IPS-18a (cell line): ENCODE measurements at regions not wholly inside any gene's neighbourhood (a gene's known extent, or its start where the extent isn't known, plus 50 kb on each side); places are given as distances from the start of the nearest gene placed in this dataset.

Experiments
- H3K27ac ChIP-seq: one replicate; pipeline ENCODE4 v1.5.1; 2013; ENCODE audit warnings: low read length
- H3K27me3 ChIP-seq: one replicate; pipeline ENCODE4 v1.6.1; 2013; ENCODE audit warnings: mild to moderate bottlenecking, low read length; ENCODE audit not compliant: control insufficient read depth, insufficient read depth
- H3K36me3 ChIP-seq: one replicate; pipeline ENCODE4 v1.6.1; 2013; ENCODE audit warnings: low read depth, low read length; ENCODE audit not compliant: control insufficient read depth
- H3K4me1 ChIP-seq: one replicate; pipeline ENCODE4 v1.6.1; 2013; ENCODE audit warnings: low read depth, low read length; ENCODE audit not compliant: control insufficient read depth
- H3K4me3 ChIP-seq: one replicate; pipeline ENCODE4 v1.5.1; 2013; ENCODE audit warnings: low read length
- H3K9ac ChIP-seq: one replicate; pipeline ENCODE4 v1.6.1; 2013; ENCODE audit warnings: mild to moderate bottlenecking, low read length, moderate library complexity
- H3K9me3 ChIP-seq: one replicate; pipeline ENCODE4 v1.6.1; 2013; ENCODE audit warnings: low read depth, low read length; ENCODE audit not compliant: control insufficient read depth

DNA sequence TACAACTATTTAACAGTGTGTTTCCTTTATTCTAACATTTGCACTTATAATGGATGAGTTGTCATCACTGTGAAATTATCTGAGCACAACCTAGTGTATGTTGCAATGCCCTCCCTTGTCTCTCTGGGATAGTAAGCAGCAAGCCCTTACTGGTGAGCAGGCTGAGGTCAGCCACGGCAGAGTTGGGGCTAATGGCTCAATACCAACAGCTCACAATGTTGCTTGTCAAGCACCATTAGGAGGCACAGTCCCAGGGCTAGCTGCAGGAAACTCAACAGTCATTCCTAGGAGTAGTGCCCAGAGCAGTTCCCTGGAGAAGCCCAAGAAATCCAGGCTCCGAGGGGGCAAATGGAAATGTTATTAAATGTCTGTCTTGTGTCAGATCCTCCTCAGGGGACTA is 858.4 kb downstream of the GRID1 start:
- Histone ChIP-seq H3K27me3 (no peaks in the 10 kb centered on the region), H3K9me3 (peaks cover 12% of the 10 kb centered on the region), H3K4me3 (no peak overlapping the region), H3K4me1 (peaks cover 6% of the 10 kb centered on the region), H3K9ac (no peak overlapping the region), H3K27ac (no peak overlapping the region), H3K36me3 (no peaks in the 10 kb centered on the region)

DNA sequence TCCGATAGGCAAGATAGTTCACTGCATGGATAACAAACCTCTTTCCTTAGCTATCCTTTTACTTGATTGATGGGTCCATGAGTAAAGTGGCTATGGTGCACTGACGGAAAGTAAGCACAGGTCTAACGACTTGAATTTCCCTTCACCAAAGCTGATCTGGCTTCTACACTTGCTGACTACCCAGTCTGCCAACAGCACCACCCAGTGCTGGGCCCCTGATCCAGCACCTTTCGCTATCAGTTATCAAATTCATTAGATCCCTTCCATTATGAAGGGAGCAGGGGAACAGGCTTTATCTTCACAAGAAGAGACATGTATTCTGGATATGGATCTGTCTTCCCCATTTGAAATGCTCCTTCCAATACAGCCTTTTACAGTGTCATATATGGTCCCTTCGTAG is 855.9 kb downstream of the GRID1 start:
- H3K27me3 ChIP-seq = no peaks in the 10 kb centered on the region
- H3K36me3 ChIP-seq = no peaks in the 10 kb centered on the region
- H3K27ac ChIP-seq = no peak overlapping the region
- H3K4me1 ChIP-seq = peaks cover 16% of the 10 kb centered on the region
- H3K9ac ChIP-seq = no peak overlapping the region
- H3K9me3 ChIP-seq = no peaks in the 10 kb centered on the region
- H3K4me3 ChIP-seq = no peak overlapping the region

DNA sequence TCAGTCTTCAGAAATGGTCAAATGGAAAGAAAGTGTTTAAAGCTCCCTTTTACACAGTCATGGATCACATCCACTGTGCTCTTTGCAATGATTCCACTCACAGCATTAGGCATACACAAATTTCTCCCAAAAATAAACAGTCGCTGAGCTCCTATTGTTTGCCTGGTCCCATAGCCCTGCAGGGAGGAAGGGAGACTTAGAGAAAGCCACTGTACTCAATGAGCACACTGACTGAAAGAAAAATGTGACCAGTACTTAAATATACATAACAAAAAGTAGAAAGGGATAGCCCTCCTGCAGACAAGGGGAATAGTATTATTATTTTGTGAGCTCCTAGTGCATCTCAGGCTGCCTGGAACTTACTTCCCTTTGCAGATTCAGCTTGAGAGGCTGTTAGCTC is 853.2 kb downstream of the GRID1 start:
- Histone ChIP-seq H3K9ac (no peak overlapping the region), H3K4me3 (no peak overlapping the region), H3K4me1 (peaks cover 16% of the 10 kb centered on the region), H3K9me3 (no peaks in the 10 kb centered on the region), H3K27me3 (no peaks in the 10 kb centered on the region), H3K27ac (no peak overlapping the region), H3K36me3 (no peaks in the 10 kb centered on the region)

DNA sequence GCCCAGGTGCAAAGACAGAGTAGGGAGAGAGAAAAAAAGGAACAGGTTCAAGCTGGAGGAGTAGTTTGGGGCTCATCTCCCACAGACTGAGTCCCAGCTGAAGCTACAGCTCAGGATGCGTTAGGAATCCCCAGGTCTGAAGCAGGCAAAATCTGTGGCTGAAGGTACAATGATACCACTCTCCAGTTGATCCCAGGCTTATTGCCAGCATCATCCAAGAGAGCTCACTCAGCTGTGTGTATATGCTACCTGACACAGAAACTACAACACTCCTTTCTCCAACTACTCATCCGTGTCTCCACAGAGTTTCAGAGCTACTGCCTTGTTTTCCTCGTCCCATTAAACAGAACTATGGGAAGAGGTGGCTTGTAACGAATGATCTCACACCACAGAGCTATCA is 851.3 kb downstream of the GRID1 start:
- H3K4me3 ChIP-seq = no peak overlapping the region
- H3K27me3 ChIP-seq = no peaks in the 10 kb centered on the region
- H3K9me3 ChIP-seq = no peaks in the 10 kb centered on the region
- H3K36me3 ChIP-seq = no peaks in the 10 kb centered on the region
- no peak overlapping the region for H3K9ac ChIP-seq
- peaks cover 16% of the 10 kb centered on the region for H3K4me1 ChIP-seq
- no peak overlapping the region for H3K27ac ChIP-seq

DNA sequence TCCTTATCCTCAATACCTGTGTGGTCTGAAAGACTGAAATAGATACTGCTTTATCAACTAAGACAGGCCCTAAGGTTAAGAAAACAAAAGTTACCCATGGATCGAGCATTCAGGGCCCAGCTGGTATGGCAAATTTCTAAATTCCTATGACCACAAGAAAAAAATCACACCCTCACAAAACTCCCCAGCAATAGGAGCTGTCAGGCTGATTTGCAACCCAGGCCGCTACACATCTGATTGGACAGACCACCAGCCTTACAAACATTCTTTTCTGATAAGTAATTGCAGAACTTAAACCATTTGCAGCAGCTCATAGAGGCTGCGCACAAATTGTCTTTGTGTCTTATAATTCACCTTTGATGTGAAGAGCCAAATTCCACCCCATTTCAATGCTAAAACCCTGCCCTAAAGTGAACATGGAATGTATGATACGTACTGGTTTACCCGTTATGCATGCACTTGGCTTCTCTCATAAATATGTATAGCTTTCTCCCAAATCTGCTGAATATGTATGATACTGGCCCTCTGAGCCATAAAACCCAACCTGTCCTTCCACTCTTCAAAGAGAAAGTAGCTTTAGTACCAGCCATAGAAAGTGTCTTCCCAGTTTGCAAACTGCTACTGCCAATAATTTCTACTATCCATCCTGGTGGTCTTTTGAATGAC is 842.5 kb downstream of the GRID1 start:
- Histone ChIP-seq H3K9me3 (peaks cover 3% of the 10 kb centered on the region), H3K4me1 (peaks cover 10% of the 10 kb centered on the region), H3K27me3 (no peaks in the 10 kb centered on the region), H3K9ac (no peak overlapping the region), H3K36me3 (no peaks in the 10 kb centered on the region), H3K4me3 (no peak overlapping the region), H3K27ac (no peak overlapping the region)

DNA sequence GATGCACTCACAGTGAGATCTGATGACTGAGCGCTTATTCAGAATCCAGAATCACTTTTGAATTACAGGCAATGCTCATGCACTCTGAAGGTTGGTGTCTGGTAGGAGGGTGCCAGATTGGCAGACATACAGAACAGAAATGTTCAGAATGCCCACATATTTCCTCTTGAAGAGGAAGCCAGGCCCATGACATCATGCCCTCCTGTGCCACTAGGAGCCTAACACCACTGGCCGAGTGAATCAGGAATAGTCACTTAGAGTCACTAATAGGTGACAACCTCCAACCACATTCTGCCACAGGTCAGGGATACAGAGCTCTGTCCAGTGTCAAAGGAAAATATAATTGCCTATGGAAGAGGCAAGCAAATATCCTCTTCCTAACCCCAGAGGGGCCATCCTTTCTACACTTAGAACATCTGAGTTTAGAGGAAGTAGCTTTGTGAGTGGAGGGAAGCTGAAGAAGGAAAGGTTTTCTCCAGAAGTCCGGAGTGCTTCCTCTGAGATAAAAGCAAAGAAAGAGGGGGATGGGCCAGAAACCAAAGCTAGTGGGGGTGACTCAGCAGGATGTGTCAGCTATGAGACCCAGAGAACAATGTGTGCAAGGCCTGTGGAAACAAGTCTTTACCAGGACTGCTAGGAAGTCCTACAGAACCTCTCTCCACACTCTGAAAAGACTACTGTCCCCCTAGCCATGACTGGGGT is 838.8 kb downstream of the GRID1 start:
- H3K27me3 ChIP-seq = no peaks in the 10 kb centered on the region

DNA sequence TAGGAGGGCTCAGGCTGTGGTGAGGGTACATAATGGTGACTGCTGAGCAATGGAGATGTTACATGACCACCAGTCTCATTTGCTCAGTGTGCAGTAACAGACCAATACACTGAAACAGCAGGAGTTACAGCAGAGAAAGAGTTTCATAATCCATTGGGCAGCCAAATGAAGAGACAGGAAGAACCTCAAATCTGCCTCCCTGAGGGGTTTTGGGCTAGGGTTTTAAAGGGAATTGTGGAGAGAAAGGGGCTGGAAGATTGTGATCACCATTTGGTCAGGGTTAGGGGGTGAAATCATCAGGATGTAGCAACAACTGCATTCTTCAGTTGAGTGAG is 838.3 kb downstream of the GRID1 start:
- Histone ChIP-seq H3K27me3 (no peaks in the 10 kb centered on the region), H3K9ac (no peak overlapping the region), H3K36me3 (no peaks in the 10 kb centered on the region), H3K4me3 (no peak overlapping the region), H3K9me3 (peaks cover 3% of the 10 kb centered on the region), H3K4me1 (peaks cover 20% of the 10 kb centered on the region), H3K27ac (no peak overlapping the region)

More for the DNA sequence above, 838.8 kb downstream of the GRID1 start:
- H3K4me3 ChIP-seq = no peak overlapping the region
- no peak overlapping the region for H3K9ac ChIP-seq
- H3K4me1 ChIP-seq = peaks cover 20% of the 10 kb centered on the region
- peaks cover 3% of the 10 kb centered on the region for H3K9me3 ChIP-seq
- H3K27ac ChIP-seq = no peak overlapping the region
- no peaks in the 10 kb centered on the region for H3K36me3 ChIP-seq

DNA sequence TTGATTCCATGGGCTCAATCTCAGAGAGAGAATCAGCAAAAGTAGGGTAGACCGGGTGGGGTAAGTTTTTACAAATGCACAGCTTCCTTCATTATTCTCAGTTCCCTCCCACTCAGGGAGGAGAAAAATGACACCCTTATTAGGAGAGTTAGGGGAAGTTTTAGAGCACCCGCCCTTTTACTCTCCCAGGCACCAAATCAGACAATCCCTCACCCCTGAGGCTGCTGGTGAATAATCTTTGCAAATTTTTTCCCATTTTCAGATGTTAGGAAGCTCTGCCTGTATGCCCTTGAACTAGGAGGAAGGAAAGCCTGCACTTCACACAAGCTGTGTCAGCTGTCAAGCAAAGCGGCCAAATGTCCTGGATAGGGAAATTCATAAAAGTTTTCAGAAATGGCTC is 834.9 kb downstream of the GRID1 start:
- H3K27me3 ChIP-seq = no peaks in the 10 kb centered on the region
- no peak overlapping the region for H3K9ac ChIP-seq
- H3K27ac ChIP-seq = no peak overlapping the region
- peaks cover 3% of the 10 kb centered on the region for H3K9me3 ChIP-seq
- H3K36me3 ChIP-seq = no peaks in the 10 kb centered on the region
- no peak overlapping the region for H3K4me3 ChIP-seq
- H3K4me1 ChIP-seq = peaks cover 10% of the 10 kb centered on the region

DNA sequence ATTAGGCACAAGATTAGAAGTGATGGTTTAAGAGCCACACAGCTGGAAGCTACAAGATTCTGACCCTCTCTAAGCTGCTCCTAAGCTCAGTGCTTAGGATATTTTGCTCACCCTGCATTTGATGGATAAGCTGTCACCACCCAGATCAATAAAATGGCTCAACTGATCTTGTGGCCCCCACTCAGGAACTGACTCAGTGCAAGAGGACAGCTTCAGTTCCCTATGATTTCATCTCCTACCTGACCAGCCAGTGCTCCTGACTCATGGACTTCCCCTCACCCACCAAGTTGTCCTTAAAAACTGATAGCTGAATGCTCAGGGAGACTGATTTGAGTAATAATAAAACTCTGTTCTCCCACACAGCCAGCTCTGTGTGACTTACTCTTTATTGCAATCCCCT is 833.8 kb downstream of the GRID1 start:
- no peaks in the 10 kb centered on the region for H3K36me3 ChIP-seq
- no peak overlapping the region for H3K27ac ChIP-seq
- H3K9me3 ChIP-seq = peaks cover 3% of the 10 kb centered on the region
- no peak overlapping the region for H3K4me3 ChIP-seq
- H3K27me3 ChIP-seq = no peaks in the 10 kb centered on the region
- H3K9ac ChIP-seq = no peak overlapping the region
- H3K4me1 ChIP-seq = peaks cover 10% of the 10 kb centered on the region

DNA sequence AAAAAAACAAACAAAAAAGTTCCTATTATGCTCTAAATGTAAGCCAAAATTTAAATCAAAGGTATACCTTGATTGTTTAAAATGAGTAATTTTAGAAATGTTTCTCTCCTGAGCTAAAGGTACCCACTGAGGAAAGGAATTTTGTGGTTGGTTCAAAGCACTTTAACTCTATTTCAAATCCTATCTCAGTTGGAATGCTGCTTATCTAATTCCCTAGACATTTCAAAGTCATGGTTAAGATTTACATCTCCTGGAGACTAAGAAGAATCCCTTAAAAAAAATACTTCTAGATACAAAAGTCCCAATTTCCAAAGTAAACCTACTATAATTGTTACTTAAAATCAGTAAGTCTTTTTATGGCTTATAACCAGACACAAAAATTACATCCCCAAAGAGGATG is 830.7 kb downstream of the GRID1 start:
- H3K27me3 ChIP-seq = no peaks in the 10 kb centered on the region
- no peak overlapping the region for H3K4me3 ChIP-seq
- no peaks in the 10 kb centered on the region for H3K36me3 ChIP-seq
- no peak overlapping the region for H3K27ac ChIP-seq
- no peaks in the 10 kb centered on the region for H3K9me3 ChIP-seq
- H3K4me1 ChIP-seq = peaks cover 10% of the 10 kb centered on the region
- no peak overlapping the region for H3K9ac ChIP-seq

DNA sequence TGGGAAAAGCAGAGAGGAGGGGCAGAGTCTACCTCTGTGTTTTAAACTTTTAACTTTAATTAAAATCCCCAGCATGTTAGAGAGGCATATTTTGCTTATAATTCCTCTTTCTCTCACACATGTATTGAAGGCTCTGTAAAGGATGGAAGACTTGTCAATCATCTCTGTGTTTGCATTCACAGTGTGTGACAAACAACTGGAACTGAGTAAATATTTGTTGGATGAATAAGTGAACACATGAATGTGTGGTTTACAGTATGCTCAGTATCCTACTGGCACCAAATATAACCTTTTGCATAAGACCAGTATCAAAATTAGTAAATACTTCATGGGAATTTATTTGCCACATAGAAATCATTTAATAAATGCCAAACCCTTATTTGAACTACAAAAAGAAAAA is 829.0 kb downstream of the GRID1 start:
- no peak overlapping the region for H3K9ac ChIP-seq
- no peaks in the 10 kb centered on the region for H3K9me3 ChIP-seq
- H3K4me3 ChIP-seq = no peak overlapping the region
- no peaks in the 10 kb centered on the region for H3K27me3 ChIP-seq
- no peaks in the 10 kb centered on the region for H3K36me3 ChIP-seq
- no peaks in the 10 kb centered on the region for H3K4me1 ChIP-seq
- no peak overlapping the region for H3K27ac ChIP-seq

DNA sequence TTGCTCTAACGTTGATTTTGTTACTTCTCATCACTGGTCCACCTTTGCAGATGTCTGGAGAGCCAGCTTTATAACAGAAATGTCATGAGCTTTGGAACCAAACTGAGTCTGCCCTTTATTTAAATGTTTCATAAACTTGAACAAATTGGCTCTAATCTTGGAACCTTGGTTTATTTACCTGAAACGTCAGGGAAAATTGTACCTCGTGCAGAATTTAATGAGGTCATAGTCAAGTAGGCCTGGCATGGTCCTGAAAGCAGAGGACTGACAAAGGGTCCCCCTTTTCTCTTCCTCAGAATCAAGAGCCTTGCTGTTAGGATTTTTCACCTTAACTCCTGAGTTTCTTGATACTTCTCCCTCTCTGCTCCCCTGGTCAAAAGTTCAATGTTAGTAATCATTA is 828.0 kb downstream of the GRID1 start:
- no peak overlapping the region for H3K9ac ChIP-seq
- H3K4me3 ChIP-seq = no peak overlapping the region
- H3K27me3 ChIP-seq = no peaks in the 10 kb centered on the region
- peaks cover 7% of the 10 kb centered on the region for H3K4me1 ChIP-seq
- H3K9me3 ChIP-seq = no peaks in the 10 kb centered on the region
- H3K36me3 ChIP-seq = no peaks in the 10 kb centered on the region
- H3K27ac ChIP-seq = no peak overlapping the region
